GM18870 (cell line): ENCODE measurements at regions not wholly inside any gene's neighbourhood (a gene's known extent, or its start where the extent isn't known, plus 50 kb on each side); places are given as distances from the start of the nearest gene placed in this dataset.
A peak's percentile ranks its signal among the peaks of the same experiment; 100 is the strongest.

Experiments used
- ATAC-seq: cut with Tn5 transposase; IDR thresholded peaks from one replicate; pipeline ENCODE4 v1.9.1; 2021; ENCODE audit warnings: moderate library complexity; ENCODE audit not compliant: unreplicated experiment

DNA sequence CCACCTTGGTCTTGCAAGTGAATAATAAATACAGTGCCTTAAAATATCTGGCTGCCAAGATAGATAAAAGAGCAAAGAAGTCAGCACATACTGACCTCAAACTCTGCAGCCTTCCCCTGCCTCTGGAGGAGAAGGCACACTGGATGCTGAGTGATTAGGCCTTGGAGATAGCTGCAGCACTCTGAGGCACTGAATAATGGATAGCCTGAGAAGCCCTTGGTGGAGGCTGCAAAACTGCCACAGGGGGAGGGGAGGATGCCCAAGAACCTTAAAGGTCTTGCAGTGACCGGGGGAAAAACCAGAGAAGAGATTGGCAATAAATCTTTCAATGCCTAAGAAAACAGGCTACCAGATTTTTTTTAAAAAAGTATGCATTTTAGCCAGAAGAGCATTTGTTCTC is 167.4 kb upstream of the PRMT6 start:
- no peak for ATAC-seq

DNA sequence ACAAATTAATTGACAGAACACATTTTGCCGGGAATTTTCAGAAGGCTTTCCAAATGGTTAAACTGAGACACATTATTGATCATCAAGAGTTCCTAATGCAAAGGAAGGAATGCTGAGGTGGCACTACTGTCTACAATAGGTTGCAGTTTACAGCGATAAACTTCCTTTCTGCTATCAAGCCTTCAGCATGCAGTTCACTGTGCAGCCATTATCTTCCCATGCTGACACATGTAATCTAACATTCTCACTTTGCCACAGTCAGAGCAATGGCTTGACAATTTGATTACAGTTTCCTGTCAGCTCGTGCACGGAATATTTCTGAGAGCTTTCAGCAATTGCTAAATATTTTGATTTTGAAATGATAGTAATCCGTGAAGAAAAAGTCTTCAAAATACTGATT is 166.9 kb upstream of the PRMT6 start:
- no peak for ATAC-seq

DNA sequence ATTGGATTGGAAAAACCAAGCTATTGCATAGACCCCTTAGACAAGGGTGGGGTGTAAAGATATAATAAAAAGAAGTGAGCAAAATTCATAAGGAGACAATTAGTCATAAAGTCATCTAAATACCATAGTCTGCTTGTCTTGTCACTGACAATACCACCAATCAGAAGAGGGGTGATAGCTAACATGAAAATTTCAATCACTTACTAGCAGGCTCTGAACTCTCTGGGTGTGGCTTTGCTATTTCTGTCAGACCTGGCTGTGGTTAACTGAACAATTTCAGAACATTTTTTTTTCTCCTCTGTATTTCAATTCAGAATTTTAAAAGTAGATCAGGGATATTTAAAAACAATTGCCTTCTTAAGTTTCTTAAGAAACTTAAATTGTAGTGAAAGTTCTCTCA is 158.5 kb upstream of the PRMT6 start:
- ATAC-seq, result no peak

DNA sequence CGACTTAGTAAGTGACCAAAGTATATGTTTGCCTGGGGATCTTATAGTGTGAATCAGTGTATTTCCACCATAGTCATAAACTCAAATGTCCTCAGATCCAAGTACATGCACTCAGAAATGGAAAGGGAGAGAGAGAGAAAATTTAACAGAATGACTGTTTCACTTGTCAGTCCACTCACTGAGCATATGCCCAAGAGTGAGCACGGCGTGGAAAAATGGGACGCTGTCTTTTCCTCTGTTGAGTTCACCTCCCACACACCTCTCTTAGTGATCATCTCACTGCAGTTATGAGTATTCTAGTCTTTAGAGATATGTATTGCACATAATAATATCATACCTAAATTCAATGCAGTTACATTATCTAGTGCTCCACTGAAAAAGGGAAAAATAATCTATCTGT is 156.8 kb upstream of the PRMT6 start:
- ATAC-seq, result no peak

DNA sequence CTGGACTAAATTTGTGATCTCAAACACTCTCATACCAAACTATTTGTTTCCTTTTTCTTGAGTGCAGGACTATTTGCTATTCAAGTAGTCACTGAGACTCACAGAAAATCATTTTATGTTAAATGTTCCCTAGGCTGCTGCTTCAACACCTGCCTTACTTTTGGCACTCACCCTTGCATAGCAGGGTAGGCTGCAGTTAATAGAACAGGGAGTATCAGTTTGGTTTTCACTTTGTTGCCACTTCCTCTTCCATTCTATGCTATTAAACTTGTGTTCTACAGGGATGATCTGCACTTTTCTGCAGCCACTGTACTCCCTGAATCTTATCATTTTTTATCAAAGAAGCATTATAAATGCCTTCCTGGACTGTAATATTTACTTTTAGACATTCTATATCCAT is 148.7 kb upstream of the PRMT6 start:
- peak; percentile 100 for ATAC-seq

DNA sequence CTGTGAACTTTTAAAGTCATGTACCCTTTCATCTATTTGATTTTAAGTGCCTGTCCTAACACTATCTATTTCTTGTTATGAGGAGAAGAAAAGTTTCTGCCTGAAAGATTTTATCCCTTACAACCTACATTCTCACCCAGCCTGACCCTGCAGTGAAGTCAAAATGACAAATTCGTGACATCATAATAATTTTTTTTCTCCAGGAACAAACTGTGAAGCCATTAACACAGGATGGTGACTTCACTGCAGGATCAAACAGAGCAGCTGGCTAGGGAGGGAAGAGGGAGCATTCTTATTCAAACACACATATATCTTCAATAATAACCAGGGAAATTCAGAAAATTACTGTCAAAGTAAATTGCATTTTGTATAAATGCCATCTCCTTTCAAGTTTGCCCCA is 147.8 kb upstream of the PRMT6 start:
- no peak for ATAC-seq

DNA sequence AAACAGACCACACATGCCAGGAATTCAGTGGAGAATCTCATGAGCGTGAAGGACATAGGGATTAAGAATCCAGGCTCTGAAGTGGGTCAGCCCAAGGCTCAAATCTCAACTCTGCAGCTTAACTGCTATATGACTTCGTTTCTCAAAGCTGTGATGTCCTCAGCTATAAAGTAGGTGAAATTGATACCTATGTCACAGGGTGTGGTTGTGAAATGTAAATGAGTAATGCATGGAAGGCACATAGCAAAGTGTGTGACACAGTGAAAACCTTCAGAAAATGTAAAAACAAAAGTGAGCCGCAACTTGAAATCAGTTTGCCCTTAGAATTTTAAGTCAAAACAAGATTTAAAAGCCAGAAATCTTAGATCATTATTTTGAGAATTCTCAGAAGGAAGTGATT is 145.7 kb upstream of the PRMT6 start:
- ATAC-seq, result no peak

DNA sequence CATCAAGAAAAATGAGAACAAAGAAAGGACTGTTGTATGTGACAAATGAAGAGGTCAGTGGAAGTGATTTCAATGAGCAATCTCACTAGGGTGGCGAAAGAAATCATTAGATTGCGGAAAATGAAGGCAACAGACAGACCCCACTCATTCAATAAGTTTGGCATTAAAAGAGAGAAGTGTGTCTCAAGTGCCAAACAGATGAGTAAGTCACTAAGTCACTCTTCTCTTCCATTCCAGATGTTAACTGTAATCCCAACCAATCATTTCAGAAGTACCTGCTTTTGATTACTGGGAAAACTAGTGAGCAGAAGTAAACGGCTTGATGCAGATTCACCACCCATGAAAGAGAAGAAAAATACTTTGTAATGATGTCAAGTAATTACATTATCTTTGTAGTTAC is 144.3 kb upstream of the PRMT6 start:
- ATAC-seq, result no peak

DNA sequence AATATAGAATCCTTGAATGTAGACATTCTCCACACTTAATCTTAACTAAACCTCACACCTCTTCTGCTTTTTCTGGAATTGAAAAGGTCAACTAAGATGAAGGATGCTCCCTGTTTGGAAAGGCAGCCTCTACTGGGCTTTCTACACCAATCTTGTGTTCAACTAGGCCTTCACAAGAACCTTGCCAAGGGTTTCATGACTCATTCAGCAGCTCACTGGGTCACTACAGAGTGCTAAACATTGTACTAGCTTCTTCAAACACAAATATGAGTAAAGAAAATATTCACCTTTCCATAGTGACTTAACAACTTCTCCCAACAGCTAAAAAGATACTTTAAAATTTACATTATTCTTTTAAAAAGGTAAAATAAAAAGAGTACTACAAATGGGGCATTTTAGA is 135.3 kb upstream of the PRMT6 start:
- ATAC-seq, result no peak

DNA sequence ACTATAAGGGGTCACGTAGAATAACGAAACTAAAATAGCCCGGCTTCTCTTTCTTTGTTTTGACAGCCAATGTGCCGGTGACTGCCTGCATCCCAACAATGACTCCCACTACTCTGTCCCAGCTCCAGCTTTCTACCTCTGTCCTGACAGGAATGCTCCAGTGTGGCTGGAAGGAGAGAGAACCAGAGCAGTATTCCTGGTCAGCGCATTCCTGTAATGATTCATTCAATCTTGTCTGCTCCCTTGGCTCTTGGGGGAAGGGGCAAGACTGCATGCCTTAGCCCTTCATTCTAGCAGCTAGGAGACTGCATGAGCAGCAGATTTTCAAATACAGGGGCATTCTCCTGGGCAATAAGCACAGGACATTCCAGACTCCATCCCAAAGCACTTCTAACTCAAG is 132.1 kb upstream of the PRMT6 start:
- ATAC-seq, result no peak

DNA sequence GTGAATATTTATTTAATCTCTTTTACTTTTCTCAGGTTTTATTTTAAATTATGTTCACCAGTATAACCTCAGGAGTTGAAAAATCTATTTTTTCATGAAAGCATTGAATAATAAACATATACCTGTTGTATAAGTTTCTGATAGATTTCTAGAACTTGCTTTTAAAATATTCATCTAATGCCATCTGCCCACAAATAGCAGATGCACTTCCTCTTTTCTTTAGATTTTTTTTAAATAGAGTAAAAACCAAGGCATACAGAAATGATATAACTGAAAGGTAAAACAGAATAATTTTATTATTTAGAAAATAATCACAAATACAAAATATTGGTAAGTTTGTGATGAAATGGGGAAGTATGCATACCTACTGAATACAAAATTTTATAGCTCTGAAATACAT is 130.7 kb upstream of the PRMT6 start:
- ATAC-seq, result no peak

DNA sequence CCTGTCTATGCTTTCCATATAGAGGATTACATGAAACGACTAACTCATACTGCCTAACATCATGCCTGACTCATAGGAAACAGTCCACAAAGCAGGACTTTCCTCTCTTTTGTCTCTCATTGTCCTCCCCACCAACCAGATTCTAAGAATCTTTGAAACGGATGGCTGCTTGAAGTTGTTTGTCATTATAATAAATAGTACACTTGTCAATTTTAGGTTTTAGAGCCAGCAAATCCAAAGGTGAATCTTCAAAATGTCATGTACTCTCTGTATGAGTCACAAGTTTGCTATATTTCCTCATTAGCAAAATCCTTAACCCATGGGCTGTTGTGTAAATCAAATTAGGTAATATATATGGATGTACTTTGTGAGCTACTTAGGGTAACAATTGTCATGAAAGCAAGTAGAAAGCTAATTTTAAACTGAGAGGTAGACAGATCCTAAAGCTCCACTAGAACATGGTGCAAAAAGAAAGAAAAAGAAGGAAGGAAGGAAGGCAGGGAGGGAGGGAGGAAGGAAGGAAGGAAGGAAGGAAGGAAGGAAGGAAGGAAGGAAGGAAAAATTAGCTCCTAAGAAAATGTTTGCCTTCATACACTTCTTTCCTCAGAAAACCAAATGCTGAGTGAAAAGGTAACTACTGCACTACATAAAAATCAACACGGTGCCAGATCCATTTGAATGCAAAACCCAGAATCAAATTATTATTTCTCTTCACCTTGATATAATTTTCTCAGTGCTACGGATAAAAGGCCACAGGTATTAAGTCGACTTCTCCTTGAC is 129.5 kb upstream of the PRMT6 start:
- ATAC-seq, result no peak

DNA sequence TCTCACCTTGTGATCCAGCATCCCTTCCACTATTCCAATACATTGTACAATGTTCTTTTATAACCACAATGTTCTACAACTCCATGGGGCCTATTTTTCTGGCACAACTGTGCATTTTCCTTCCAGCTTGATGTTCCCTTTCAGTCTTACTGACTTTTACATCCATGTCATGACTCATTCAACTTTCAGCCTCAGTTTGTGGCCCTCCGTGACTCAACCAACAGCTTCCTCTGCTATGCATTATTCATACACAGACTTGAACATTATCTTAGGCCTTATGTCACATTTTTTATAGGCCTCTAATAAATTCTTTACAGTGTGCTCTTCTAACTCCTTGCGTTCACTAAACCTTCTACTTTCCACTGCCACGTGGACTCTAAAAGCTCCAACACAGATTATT is 119.4 kb upstream of the PRMT6 start:
- no peak for ATAC-seq

DNA sequence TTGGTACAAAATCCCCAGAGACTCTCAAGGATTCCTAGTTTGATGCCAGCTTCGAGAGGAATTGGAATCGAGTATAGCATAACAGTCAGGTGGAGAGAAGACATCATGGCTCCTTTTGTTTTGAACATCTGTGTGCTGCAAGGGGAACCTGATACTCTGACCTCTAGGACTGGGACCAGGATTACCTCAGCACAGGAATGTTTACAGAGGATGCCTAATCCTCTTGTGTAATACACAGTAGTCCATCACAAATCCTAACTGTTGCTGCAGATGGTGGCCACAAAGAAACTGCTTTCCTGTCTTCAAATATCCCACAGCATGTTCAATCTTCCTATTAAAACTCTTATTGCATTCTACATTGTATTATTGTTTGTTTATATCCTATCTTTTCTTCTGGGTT is 111.8 kb upstream of the PRMT6 start:
- ATAC-seq, result no peak

DNA sequence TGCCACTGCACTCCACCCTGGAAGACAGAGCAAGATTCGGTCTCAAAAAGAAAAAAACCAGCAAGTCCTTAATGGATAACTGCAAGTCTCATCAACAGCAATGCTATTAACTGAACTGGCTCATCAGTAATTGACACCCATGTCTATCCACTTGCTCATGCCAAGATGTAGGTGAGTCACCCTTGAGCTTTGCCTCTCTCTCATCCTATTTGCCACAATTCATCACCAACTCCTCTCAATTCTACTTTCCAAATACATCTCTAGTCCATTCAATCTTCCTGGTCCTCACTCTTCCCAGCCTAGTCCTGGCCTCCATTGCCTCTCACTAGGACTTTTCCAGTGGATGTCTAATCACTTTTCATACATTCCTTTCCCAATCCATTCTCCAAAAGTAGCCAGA is 103.7 kb upstream of the PRMT6 start:
- ATAC-seq, result no peak

DNA sequence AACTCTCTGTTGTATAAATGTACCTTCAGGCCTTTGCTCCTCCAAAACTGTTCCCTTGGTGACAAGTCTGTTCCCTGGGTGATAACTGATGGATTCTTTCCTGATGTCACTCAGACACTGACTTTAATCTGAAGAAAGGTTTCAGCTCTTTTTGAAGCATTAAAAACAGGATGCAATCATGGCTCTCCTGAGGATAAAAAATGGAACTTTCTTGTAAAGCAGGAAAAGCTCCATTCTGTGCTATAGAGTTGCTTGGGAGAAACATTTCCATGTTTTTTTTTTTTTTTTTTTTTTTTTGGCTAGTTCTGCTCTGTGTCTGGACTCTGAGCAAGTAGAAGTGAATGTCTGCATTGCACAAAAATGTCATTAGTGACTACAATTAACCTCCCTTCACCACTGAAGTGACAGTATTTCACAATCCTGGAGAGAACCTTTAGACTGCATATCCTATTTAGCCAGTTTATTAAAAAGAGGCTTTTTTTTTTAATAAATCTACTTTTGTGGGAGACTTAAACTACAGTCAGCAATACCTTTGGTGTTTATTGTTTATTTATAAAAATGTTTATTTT is 101.7 kb upstream of the PRMT6 start:
- no peak for ATAC-seq

DNA sequence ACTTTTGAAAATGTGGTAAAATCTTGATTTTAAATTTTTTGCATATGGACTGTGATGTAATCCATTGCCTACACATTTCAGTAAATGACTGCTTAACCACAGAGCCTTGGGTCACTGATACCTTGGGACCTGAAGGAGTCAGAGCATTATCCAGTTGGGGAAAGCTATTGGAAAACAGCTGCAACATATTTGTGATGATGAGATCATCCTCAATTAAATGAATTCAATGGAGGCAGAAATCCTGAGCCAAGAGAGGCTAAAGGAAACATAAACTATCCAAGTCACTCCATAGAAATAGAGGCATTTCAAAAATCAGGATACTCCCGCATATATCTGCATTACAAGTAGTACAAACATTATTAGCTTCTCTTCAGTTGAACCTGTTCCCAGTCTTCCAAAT is 99.8 kb upstream of the PRMT6 start:
- no peak for ATAC-seq

DNA sequence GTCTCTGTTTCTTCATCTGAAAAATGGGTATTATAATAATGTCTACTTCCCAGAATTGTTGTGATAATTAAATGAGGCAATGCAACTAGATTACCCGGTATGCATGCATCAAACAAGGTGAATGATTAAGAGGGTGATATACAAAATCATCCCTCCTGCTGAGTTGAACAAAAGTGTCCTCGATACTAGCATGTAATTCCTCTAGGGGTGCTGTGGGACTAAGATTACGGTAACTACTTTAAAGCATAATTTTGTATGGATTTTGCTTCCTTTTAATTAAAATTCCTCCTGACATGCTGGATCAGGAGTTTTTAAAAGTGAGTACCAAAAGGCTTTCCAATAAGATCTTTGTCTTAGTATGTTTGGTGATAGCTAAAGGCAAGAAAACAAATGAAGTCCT is 98.7 kb upstream of the PRMT6 start:
- ATAC-seq, result no peak

DNA sequence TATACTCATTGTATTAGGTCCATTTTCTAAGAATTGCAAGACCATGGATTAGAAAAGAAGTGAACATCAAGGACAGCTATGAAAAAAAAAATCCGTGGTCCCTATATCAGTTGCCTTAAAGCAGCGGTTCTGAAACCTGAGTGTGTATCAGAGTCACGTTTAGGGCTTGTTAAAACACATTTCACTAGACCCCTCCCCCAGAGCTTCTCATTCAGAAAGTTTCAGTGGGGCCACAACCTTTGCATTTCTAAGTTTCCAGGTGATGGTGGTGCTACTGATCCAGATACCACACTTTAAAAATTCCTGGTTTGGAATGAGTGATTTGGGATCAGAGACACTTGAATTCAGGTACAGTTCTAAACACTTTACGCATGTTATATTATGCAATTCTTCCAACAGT is 96.1 kb upstream of the PRMT6 start:
- no peak for ATAC-seq

DNA sequence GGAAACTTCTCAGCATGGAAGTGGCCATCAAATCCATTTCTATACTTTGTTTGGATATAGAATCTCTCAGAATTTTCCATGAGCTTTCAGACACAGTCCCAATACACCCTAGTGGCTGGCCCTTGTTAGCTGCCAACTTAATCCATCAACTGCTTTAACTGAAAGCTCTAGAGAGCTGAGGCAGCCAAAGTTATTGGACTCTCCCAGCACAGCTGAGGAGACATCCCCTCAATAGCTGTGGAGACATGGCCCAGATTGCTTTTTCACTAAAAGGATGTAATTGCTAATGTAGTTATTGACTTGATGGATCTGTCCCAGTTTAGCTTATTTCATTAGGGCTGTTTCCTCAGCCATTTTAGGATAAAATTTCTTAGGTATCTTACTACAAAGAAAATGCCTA is 94.8 kb upstream of the PRMT6 start:
- ATAC-seq, result no peak

DNA sequence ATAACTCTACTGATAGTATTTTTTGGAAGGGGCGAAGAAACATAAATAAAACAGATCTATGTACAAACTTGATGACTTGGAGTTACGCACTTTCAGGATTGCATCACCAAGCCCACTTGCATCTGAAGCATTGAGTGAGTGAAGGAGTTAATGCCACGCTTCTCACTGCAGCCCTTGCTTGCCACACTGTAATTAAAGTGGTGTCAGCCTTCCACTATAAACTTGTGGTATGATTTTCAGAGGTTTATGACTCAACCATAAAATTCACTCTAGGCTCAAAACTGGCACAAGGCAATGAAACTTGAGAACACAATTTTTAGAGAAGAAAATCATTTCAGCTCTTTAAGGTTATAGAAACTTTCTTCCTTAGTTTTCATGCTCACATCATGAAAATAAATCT is 93.9 kb upstream of the PRMT6 start:
- no peak for ATAC-seq

DNA sequence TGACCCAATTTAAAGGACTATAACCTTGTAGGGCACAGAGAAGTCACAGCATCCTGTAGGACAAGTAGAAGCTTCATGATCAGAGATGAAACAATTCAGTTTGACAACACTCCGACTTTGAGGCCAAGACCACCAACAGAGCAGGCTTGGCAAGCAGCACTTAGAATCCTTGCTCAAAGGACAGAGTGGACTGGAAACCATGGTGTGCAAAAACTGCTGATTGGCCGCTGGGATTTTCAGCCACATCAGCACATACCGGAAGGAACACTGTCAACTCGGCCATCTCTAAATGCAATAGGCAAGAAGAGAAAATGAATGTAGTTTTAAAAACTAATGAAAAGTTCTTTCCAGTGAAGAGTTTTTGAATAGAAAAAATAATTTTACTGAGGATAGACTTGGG is 92.0 kb upstream of the PRMT6 start:
- ATAC-seq, result no peak

DNA sequence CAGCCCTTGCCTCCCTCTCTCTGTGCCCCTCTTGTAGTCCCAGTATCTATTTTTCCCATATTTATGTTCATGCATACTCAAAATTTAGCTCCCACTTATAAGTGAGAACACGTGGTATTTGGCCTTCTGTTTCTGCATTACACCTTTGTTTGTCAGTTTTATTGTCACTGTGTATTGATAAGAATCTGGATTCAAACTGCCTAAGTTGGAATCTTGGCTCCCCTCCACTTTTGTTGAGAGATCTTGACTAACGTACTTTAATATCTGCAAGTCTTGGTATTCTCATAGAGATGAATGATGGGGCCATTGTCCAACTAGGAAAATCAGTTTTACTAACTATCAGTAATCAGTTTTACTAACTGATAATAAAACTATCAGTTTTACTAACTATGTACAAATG is 87.8 kb upstream of the PRMT6 start:
- no peak for ATAC-seq
